ENCODE measurements at regions not wholly inside any gene's neighbourhood (a gene's known extent, or its start where the extent isn't known, plus 50 kb on each side); places are given as distances from the start of the nearest gene placed in this dataset.

- in situ Hi-C loops (cut with MboI) (no loop called here), intact Hi-C loops (cut with micrococcal nuclease; ENCODE audit: unreplicated experiment) (no loop called here)
- no peak overlapping the region for H3K4me3 ChIP-seq
- H3K4me2 ChIP-seq (ENCODE audit: control insufficient read depth, insufficient read depth): no peak overlapping the region
- no peak overlapping the region for H2AFZ ChIP-seq (ENCODE audit: control insufficient read depth, low read depth, low read length)
- ChIA-PET SMC1A (ENCODE audit: uncharacterized antibody, unreplicated experiment) (no interaction called here), POLR2A (no interaction called here), RAD21 (ENCODE audit: unreplicated experiment) (no interaction called here), CTCF (interaction anchor here (0.6 kb wide), 1 partner anchor 38 kb away, joined by 3 read pairs; no protein-coding TSS in a partner anchor)
- WGBS (ENCODE audit: insufficient coverage, insufficient replicate concordance, low lambda C conversion rate, missing lambda C conversion rate): 34% methylated on average over 7 of the region's 7 CpGs
- no peaks in the 10 kb centered on the region for H3K9me3 ChIP-seq (replicated peaks; ENCODE audit: control insufficient read depth, insufficient read depth, low read length)
- H3K36me3 ChIP-seq (ENCODE audit: control insufficient read depth in 2 of 2, insufficient read depth in 2 of 2, low read length in 1 of 2): no peaks in the 10 kb centered on the region
- H3K9ac ChIP-seq (ENCODE audit: control insufficient read depth, insufficient read depth, low read length): no peak overlapping the region
- no peaks in the 10 kb centered on the region for H3K27me3 ChIP-seq (replicated peaks in 1 of 2; ENCODE audit: control insufficient read depth in 2 of 2, insufficient read depth in 2 of 2, low read length in 1 of 2)
- no peaks in the 10 kb centered on the region for H3K4me1 ChIP-seq (ENCODE audit: control insufficient read depth, insufficient read depth, low read length)
- no TSS peak for BruUV-seq (replicated peaks)
- H3K27ac ChIP-seq (ENCODE audit: control insufficient read depth, insufficient read depth): no peak overlapping the region
- no peak for ATAC-seq
- H3K79me2 ChIP-seq (ENCODE audit: control insufficient read depth, insufficient read depth, low read length): no peaks in the 10 kb centered on the region
- DNase-seq (ENCODE audit: low read depth, low spot score): no peak
- no peak for FAIRE-seq
- no peak for TF ChIP-seq MTA3 (IDR thresholded peaks at IDR 0.05; ENCODE audit: borderline replicate concordance, low read length)
- TF ChIP-seq KAT2A (conservative IDR thresholded peaks at IDR 0.05; ENCODE audit: control insufficient read depth, low read depth, low read length): no peak
- no peak for TF ChIP-seq RAD21 (IDR thresholded peaks at IDR 0.05; ENCODE audit: insufficient read depth, low read depth, low read length)
- no peak for TF ChIP-seq ZNF274 (IDR thresholded peaks at IDR 0.05; ENCODE audit: insufficient read depth, insufficient read length)
- TF ChIP-seq RCOR1 (conservative IDR thresholded peaks at IDR 0.05; ENCODE audit: low read depth, low read length): no peak
- TF ChIP-seq ZSCAN29 (IDR thresholded peaks at IDR 0.05): no peak
- TF ChIP-seq, protein P1, sequence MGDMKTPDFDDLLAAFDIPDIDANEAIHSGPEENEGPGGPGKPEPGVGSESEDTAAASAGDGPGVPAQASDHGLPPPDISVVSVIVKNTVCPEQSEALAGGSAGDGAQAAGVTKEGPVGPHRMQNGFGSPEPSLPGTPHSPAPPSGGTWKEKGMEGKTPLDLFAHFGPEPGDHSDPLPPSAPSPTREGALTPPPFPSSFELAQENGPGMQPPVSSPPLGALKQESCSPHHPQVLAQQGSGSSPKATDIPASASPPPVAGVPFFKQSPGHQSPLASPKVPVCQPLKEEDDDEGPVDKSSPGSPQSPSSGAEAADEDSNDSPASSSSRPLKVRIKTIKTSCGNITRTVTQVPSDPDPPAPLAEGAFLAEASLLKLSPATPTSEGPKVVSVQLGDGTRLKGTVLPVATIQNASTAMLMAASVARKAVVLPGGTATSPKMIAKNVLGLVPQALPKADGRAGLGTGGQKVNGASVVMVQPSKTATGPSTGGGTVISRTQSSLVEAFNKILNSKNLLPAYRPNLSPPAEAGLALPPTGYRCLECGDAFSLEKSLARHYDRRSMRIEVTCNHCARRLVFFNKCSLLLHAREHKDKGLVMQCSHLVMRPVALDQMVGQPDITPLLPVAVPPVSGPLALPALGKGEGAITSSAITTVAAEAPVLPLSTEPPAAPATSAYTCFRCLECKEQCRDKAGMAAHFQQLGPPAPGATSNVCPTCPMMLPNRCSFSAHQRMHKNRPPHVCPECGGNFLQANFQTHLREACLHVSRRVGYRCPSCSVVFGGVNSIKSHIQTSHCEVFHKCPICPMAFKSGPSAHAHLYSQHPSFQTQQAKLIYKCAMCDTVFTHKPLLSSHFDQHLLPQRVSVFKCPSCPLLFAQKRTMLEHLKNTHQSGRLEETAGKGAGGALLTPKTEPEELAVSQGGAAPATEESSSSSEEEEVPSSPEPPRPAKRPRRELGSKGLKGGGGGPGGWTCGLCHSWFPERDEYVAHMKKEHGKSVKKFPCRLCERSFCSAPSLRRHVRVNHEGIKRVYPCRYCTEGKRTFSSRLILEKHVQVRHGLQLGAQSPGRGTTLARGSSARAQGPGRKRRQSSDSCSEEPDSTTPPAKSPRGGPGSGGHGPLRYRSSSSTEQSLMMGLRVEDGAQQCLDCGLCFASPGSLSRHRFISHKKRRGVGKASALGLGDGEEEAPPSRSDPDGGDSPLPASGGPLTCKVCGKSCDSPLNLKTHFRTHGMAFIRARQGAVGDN (IDR thresholded peaks at IDR 0.05): no peak
- no peak for TF ChIP-seq SREBF2 (IDR thresholded peaks at IDR 0.05; ENCODE audit: low read length)
- no peak for TF ChIP-seq ZBTB40 (IDR thresholded peaks at IDR 0.05; ENCODE audit: borderline replicate concordance)
- no peak for TF ChIP-seq CBFB (IDR thresholded peaks at IDR 0.05; ENCODE audit: low read depth)
- H4K20me1 ChIP-seq (ENCODE audit: control insufficient read depth, insufficient read depth): no peaks in the 10 kb centered on the region
These were observed 85.7 kb upstream of the ARRDC3 start for GRCh38 chr5:91468651-91469422.

Data from GM12878 (cell line).